ENCODE measurements at regions not wholly inside any gene's neighbourhood (a gene's known extent, or its start where the extent isn't known, plus 50 kb on each side); places are given as distances from the start of the nearest gene placed in this dataset.

DNA sequence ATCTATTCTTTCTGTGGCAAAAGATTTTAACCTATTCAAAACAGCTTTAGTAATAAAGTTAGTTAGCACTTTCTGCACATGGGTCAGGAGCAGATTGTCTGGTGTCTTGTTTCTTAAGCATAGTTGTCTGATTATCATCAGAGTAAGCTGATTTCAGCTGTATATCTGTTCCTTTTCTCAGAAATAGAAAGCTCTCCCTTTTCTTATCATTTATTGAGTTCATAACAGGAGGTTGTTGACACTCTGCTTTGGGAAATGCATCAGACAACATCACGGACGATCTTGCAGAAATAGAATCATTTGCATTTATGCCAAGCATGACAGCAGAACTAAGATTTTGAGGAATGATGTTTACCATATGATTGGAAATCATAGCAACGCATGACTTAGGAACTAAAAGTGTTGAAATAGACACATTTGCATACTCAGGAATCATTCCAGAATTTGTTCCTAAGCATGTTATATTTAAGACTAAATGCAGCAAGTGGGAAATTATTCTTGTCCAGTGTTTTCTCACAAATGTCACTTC is 66.7 kb downstream of the RBMX2 start:
- TF ChIP-seq CREB1 (CRISPR knock-in tag; IDR thresholded peaks at IDR 0.05; ENCODE audit: low read depth) = no peak
- H3K4me3 Mint-ChIP-seq = no peak overlapping the region

DNA sequence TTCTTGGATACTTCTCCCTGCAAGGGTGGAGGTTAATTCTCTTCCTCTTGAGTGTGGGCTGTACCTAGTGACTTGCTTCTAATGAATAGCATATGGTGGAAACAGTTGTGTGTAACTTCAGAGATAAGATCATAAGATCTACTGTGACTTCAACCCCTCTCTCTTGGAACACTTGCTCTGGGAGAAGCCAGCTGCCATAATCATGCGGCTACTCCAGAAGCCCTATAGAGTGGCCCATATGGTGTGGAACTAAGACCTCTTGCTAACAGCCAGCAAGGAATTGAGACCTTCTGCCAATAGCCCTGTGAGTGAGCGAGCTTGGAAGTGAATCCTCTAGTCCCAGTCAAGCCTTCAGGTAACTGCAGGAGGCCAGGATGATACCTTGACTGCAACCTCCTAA is 81.1 kb downstream of the RBMX2 start:
- Histone ChIP-seq H3K4me1 (ENCODE audit: insufficient read depth) (no peaks in the 10 kb centered on the region), H3K36me3 (ENCODE audit: insufficient read depth) (no peaks in the 10 kb centered on the region), H3F3A (replicated peaks; ENCODE audit: low read depth) (no peaks in the 10 kb centered on the region), H3K27ac (ENCODE audit: low read depth) (no peak overlapping the region), H3K27me3 (ENCODE audit: insufficient read depth) (no peaks in the 10 kb centered on the region), H3K4me3 (no peak overlapping the region), H4K20me1 (replicated peaks; ENCODE audit: insufficient read depth) (no peaks in the 10 kb centered on the region), H3K79me2 (replicated peaks; ENCODE audit: insufficient read depth) (no peaks in the 10 kb centered on the region), H3K9me2 (ENCODE audit: insufficient read depth) (no peaks in the 10 kb centered on the region), H2AFZ (no peak overlapping the region), H3K4me2 (no peak overlapping the region)
- Mint-ChIP-seq H3K27ac (no peak overlapping the region), H3K27me3 (ENCODE audit: insufficient read depth, low read depth, poor library complexity) (no peaks in the 10 kb centered on the region), H3K36me3 (ENCODE audit: low read depth) (no peaks in the 10 kb centered on the region), H3K4me3 (no peak overlapping the region), H3K9me3 (no peaks in the 10 kb centered on the region), H3K4me1 (peaks cover 6% of the 10 kb centered on the region; the same call in 1 of the 3 replicates)
- no peak for ATAC-seq
- DNase-seq (ENCODE audit: low spot score) = no peak
- TF ChIP-seq EZH2phosphoT487 (IDR thresholded peaks at IDR 0.05; ENCODE audit: unreplicated experiment) (no peak), EZH2 (IDR thresholded peaks at IDR 0.05; ENCODE audit: low read depth, unreplicated experiment) (no peak), JUNB (IDR thresholded peaks at IDR 0.05; ENCODE audit: unreplicated experiment) (no peak), CREB1 (CRISPR knock-in tag; IDR thresholded peaks at IDR 0.05; ENCODE audit: low read depth) (no peak), CTCF (conservative IDR thresholded peaks at IDR 0.05; ENCODE audit: low read depth in 2 of 2) (no peak), POLR2AphosphoS5 (IDR thresholded peaks at IDR 0.05; ENCODE audit: low read depth) (no peak)
- TF ChIP-seq, protein P1, sequence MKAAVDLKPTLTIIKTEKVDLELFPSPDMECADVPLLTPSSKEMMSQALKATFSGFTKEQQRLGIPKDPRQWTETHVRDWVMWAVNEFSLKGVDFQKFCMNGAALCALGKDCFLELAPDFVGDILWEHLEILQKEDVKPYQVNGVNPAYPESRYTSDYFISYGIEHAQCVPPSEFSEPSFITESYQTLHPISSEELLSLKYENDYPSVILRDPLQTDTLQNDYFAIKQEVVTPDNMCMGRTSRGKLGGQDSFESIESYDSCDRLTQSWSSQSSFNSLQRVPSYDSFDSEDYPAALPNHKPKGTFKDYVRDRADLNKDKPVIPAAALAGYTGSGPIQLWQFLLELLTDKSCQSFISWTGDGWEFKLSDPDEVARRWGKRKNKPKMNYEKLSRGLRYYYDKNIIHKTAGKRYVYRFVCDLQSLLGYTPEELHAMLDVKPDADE (IDR thresholded peaks at IDR 0.05) = no peak
- TF ChIP-seq, protein P2, sequence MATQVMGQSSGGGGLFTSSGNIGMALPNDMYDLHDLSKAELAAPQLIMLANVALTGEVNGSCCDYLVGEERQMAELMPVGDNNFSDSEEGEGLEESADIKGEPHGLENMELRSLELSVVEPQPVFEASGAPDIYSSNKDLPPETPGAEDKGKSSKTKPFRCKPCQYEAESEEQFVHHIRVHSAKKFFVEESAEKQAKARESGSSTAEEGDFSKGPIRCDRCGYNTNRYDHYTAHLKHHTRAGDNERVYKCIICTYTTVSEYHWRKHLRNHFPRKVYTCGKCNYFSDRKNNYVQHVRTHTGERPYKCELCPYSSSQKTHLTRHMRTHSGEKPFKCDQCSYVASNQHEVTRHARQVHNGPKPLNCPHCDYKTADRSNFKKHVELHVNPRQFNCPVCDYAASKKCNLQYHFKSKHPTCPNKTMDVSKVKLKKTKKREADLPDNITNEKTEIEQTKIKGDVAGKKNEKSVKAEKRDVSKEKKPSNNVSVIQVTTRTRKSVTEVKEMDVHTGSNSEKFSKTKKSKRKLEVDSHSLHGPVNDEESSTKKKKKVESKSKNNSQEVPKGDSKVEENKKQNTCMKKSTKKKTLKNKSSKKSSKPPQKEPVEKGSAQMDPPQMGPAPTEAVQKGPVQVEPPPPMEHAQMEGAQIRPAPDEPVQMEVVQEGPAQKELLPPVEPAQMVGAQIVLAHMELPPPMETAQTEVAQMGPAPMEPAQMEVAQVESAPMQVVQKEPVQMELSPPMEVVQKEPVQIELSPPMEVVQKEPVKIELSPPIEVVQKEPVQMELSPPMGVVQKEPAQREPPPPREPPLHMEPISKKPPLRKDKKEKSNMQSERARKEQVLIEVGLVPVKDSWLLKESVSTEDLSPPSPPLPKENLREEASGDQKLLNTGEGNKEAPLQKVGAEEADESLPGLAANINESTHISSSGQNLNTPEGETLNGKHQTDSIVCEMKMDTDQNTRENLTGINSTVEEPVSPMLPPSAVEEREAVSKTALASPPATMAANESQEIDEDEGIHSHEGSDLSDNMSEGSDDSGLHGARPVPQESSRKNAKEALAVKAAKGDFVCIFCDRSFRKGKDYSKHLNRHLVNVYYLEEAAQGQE (IDR thresholded peaks at IDR 0.05; ENCODE audit: unreplicated experiment) = no peak
- TF ChIP-seq, protein P3, sequence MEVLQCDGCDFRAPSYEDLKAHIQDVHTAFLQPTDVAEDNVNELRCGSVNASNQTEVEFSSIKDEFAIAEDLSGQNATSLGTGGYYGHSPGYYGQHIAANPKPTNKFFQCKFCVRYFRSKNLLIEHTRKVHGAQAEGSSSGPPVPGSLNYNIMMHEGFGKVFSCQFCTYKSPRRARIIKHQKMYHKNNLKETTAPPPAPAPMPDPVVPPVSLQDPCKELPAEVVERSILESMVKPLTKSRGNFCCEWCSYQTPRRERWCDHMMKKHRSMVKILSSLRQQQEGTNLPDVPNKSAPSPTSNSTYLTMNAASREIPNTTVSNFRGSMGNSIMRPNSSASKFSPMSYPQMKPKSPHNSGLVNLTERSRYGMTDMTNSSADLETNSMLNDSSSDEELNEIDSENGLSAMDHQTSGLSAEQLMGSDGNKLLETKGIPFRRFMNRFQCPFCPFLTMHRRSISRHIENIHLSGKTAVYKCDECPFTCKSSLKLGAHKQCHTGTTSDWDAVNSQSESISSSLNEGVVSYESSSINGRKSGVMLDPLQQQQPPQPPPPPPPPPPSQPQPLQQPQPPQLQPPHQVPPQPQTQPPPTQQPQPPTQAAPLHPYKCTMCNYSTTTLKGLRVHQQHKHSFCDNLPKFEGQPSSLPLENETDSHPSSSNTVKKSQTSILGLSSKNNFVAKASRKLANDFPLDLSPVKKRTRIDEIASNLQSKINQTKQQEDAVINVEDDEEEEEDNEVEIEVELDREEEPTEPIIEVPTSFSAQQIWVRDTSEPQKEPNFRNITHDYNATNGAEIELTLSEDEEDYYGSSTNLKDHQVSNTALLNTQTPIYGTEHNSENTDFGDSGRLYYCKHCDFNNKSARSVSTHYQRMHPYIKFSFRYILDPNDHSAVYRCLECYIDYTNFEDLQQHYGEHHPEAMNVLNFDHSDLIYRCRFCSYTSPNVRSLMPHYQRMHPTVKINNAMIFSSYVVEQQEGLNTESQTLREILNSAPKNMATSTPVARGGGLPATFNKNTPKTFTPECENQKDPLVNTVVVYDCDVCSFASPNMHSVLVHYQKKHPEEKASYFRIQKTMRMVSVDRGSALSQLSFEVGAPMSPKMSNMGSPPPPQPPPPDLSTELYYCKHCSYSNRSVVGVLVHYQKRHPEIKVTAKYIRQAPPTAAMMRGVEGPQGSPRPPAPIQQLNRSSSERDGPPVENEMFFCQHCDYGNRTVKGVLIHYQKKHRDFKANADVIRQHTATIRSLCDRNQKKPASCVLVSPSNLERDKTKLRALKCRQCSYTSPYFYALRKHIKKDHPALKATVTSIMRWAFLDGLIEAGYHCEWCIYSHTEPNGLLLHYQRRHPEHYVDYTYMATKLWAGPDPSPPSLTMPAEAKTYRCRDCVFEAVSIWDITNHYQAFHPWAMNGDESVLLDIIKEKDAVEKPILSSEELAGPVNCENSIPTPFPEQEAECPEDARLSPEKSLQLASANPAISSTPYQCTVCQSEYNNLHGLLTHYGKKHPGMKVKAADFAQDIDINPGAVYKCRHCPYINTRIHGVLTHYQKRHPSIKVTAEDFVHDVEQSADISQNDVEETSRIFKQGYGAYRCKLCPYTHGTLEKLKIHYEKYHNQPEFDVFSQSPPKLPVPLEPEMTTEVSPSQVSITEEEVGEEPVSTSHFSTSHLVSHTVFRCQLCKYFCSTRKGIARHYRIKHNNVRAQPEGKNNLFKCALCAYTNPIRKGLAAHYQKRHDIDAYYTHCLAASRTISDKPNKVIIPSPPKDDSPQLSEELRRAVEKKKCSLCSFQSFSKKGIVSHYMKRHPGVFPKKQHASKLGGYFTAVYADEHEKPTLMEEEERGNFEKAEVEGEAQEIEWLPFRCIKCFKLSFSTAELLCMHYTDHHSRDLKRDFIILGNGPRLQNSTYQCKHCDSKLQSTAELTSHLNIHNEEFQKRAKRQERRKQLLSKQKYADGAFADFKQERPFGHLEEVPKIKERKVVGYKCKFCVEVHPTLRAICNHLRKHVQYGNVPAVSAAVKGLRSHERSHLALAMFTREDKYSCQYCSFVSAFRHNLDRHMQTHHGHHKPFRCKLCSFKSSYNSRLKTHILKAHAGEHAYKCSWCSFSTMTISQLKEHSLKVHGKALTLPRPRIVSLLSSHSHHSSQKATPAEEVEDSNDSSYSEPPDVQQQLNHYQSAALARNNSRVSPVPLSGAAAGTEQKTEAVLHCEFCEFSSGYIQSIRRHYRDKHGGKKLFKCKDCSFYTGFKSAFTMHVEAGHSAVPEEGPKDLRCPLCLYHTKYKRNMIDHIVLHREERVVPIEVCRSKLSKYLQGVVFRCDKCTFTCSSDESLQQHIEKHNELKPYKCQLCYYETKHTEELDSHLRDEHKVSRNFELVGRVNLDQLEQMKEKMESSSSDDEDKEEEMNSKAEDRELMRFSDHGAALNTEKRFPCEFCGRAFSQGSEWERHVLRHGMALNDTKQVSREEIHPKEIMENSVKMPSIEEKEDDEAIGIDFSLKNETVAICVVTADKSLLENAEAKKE (CRISPR knock-in tag; IDR thresholded peaks at IDR 0.05) = no peak

More for the DNA sequence above, 66.7 kb downstream of the RBMX2 start:
- Histone ChIP-seq H3K4me1 (ENCODE audit: insufficient read depth) (no peaks in the 10 kb centered on the region), H3K36me3 (ENCODE audit: insufficient read depth) (no peaks in the 10 kb centered on the region), H3K9me2 (ENCODE audit: insufficient read depth) (no peaks in the 10 kb centered on the region), H2AFZ (no peak overlapping the region), H3K27me3 (ENCODE audit: insufficient read depth) (no peaks in the 10 kb centered on the region), H3F3A (replicated peaks; ENCODE audit: low read depth) (no peaks in the 10 kb centered on the region), H3K4me3 (no peak overlapping the region), H3K27ac (ENCODE audit: low read depth) (no peak overlapping the region), H3K4me2 (no peak overlapping the region), H4K20me1 (replicated peaks; ENCODE audit: insufficient read depth) (no peaks in the 10 kb centered on the region), H3K79me2 (replicated peaks; ENCODE audit: insufficient read depth) (no peaks in the 10 kb centered on the region)
- no peak overlapping the region for H3K27ac Mint-ChIP-seq
- no peaks in the 10 kb centered on the region for H3K9me3 Mint-ChIP-seq
- DNase-seq (ENCODE audit: low spot score) (no peak), ATAC-seq (no peak)
- no peaks in the 10 kb centered on the region for H3K4me1 Mint-ChIP-seq
- H3K27me3 Mint-ChIP-seq (ENCODE audit: insufficient read depth, low read depth, poor library complexity) = no peaks in the 10 kb centered on the region
- H3K36me3 Mint-ChIP-seq (ENCODE audit: low read depth) = no peaks in the 10 kb centered on the region
